ENCODE measurements at regions not wholly inside any gene's neighbourhood (a gene's known extent, or its start where the extent isn't known, plus 50 kb on each side); places are given as distances from the start of the nearest gene placed in this dataset.
"Not testable (repeated sequence)": the region's sequence is repeated elsewhere in the genome, so short reads cannot be mapped to it uniquely, and the experiment has no call there.

- ATAC-seq = no peak
- peaks cover 36 to 53% (median 42%) of the 10 kb centered on the region in 3 donors for H3K36me3 Mint-ChIP-seq
- DNase-seq = no peak
- H3K4me3 Mint-ChIP-seq = peak overlapping the region in 2 of 10 donors; percentile 0 to 4
- POLR2A ChIA-PET = no interaction called here
- no peaks in the 10 kb centered on the region for H3K27me3 Mint-ChIP-seq
- peaks cover 4 to 61% (median 30%) of the 10 kb centered on the region in 9 donors for H3K9me3 Mint-ChIP-seq
- peak overlapping the region in 2 of 10 donors; percentile 19 to 28 for H3K27ac Mint-ChIP-seq
- H3K4me1 Mint-ChIP-seq = peaks cover 40 to 70% (median 67%) of the 10 kb centered on the region in 4 donors
These were observed 361.4 kb upstream of the POU5F2 start for GRCh38 chr5:94102849-94103248.

- peaks cover 25 to 61% (median 26%) of the 10 kb centered on the region in 3 donors for H3K36me3 Mint-ChIP-seq
These were observed 356.0 kb upstream of the POU5F2 start for GRCh38 chr5:94097384-94097783.

GRCh38 chr5:94094793-94095441 is 353.5 kb upstream of the POU5F2 start:
- ATAC-seq (no peak), DNase-seq (no peak)
- no peaks in the 10 kb centered on the region for H3K27me3 Mint-ChIP-seq
- H3K4me3 Mint-ChIP-seq = no peak overlapping the region
- peaks cover 3 to 46% (median 13%) of the 10 kb centered on the region in 9 donors for H3K9me3 Mint-ChIP-seq
- H3K36me3 Mint-ChIP-seq = peaks cover 15 to 51% (median 18%) of the 10 kb centered on the region in 3 donors
- peaks cover 32 to 71% (median 48%) of the 10 kb centered on the region in 4 donors for H3K4me1 Mint-ChIP-seq
- POLR2A ChIA-PET = no interaction called here
- H3K27ac Mint-ChIP-seq = peak overlapping the region in 1 of 10 donors; percentile 15

More at GRCh38 chr5:94097384-94097783, 356.0 kb upstream of the POU5F2 start:
- Mint-ChIP-seq H3K9me3 (peaks cover 3 to 60% (median 21%) of the 10 kb centered on the region in 9 donors), H3K4me1 (peaks cover 37 to 79% (median 60%) of the 10 kb centered on the region in 4 donors), H3K4me3 (peak overlapping the region in 1 of 10 donors; percentile 1)
- H3K27ac Mint-ChIP-seq, DNase-seq, POLR2A ChIA-PET, H3K27me3 Mint-ChIP-seq, ATAC-seq: not testable (repeated sequence)

GRCh38 chr5:94093300-94093699 is 351.9 kb upstream of the POU5F2 start:
- H3K4me1 Mint-ChIP-seq = peaks cover 24 to 61% (median 39%) of the 10 kb centered on the region in 4 donors
- H3K27ac Mint-ChIP-seq = no peak overlapping the region
- POLR2A ChIA-PET = no interaction called here

GRCh38 chr5:94086635-94087034 is 345.2 kb upstream of the POU5F2 start:
- DNase-seq, H3K4me3 Mint-ChIP-seq, POLR2A ChIA-PET, ATAC-seq, H3K27me3 Mint-ChIP-seq: not testable (repeated sequence)
- Mint-ChIP-seq H3K27ac (peak overlapping the region in 1 of 10 donors; percentile 14), H3K9me3 (peaks cover 0 to 25% (median 2%) of the 10 kb centered on the region in 9 donors), H3K36me3 (peaks cover 15 to 23% (median 15%) of the 10 kb centered on the region in 3 donors), H3K4me1 (peaks cover 13 to 40% (median 27%) of the 10 kb centered on the region in 4 donors)

More at GRCh38 chr5:94093300-94093699, 351.9 kb upstream of the POU5F2 start:
- ATAC-seq = no peak
- no peak overlapping the region for H3K4me3 Mint-ChIP-seq
- H3K9me3 Mint-ChIP-seq = peaks cover 3 to 35% (median 8%) of the 10 kb centered on the region in 9 donors
- no peak for DNase-seq
- no peaks in the 10 kb centered on the region for H3K27me3 Mint-ChIP-seq
- H3K36me3 Mint-ChIP-seq = peaks cover 8 to 41% (median 10%) of the 10 kb centered on the region in 3 donors

GRCh38 chr5:94086194-94086593 is 344.8 kb upstream of the POU5F2 start:
- DNase-seq (no peak), ATAC-seq (no peak)
- Mint-ChIP-seq H3K36me3 (peaks cover 15 to 21% (median 19%) of the 10 kb centered on the region in 3 donors), H3K4me1 (peaks cover 14 to 44% (median 29%) of the 10 kb centered on the region in 4 donors), H3K4me3 (no peak overlapping the region), H3K27ac (no peak overlapping the region), H3K27me3 (no peaks in the 10 kb centered on the region), H3K9me3 (peaks cover 0 to 25% (median 2%) of the 10 kb centered on the region in 9 donors)
- POLR2A ChIA-PET = no interaction called here

- no peak overlapping the region for H3K4me3 Mint-ChIP-seq
- DNase-seq = no peak
- H3K9me3 Mint-ChIP-seq = peaks cover 0 to 25% (median 2%) of the 10 kb centered on the region in 9 donors
- peaks cover 15 to 20% (median 17%) of the 10 kb centered on the region in 3 donors for H3K36me3 Mint-ChIP-seq
- peaks cover 17 to 57% (median 41%) of the 10 kb centered on the region in 4 donors for H3K4me1 Mint-ChIP-seq
- no peaks in the 10 kb centered on the region for H3K27me3 Mint-ChIP-seq
- POLR2A ChIA-PET = no interaction called here
- no peak overlapping the region for H3K27ac Mint-ChIP-seq
- ATAC-seq = no peak
These were observed 341.0 kb upstream of the POU5F2 start for GRCh38 chr5:94082405-94082804.

- Mint-ChIP-seq H3K4me3 (no peak overlapping the region), H3K27me3 (no peaks in the 10 kb centered on the region), H3K9me3 (peaks cover 0 to 25% (median 2%) of the 10 kb centered on the region in 9 donors), H3K27ac (no peak overlapping the region), H3K36me3 (peaks cover 15 to 20% (median 19%) of the 10 kb centered on the region in 3 donors), H3K4me1 (peaks cover 17 to 66% (median 45%) of the 10 kb centered on the region in 4 donors)
- no peak for DNase-seq
- no peak for ATAC-seq
- POLR2A ChIA-PET = interaction anchor here (0.6 kb wide), 1 partner anchor 40 kb away, joined by 5 read pairs; no protein-coding TSS in a partner anchor
These were observed 339.7 kb upstream of the POU5F2 start for GRCh38 chr5:94081088-94081487.

GRCh38 chr5:94080390-94080789 is 339.0 kb upstream of the POU5F2 start:
- H3K9me3 Mint-ChIP-seq = peaks cover 0 to 18% (median 2%) of the 10 kb centered on the region in 9 donors
- no peak overlapping the region for H3K4me3 Mint-ChIP-seq
- no peak for ATAC-seq
- peaks cover 14 to 66% (median 45%) of the 10 kb centered on the region in 4 donors for H3K4me1 Mint-ChIP-seq
- no peak overlapping the region for H3K27ac Mint-ChIP-seq
- POLR2A ChIA-PET = no interaction called here
- peaks cover 8 to 18% (median 16%) of the 10 kb centered on the region in 3 donors for H3K36me3 Mint-ChIP-seq
- no peak for DNase-seq
- H3K27me3 Mint-ChIP-seq = no peaks in the 10 kb centered on the region

- DNase-seq (no peak), ATAC-seq (no peak)
- Mint-ChIP-seq H3K36me3 (peaks cover 38 to 56% (median 54%) of the 10 kb centered on the region in 3 donors), H3K4me3 (no peak overlapping the region), H3K4me1 (peaks cover 8 to 58% (median 29%) of the 10 kb centered on the region in 4 donors), H3K9me3 (peaks cover 5 to 22% (median 11%) of the 10 kb centered on the region in 9 donors), H3K27me3 (no peaks in the 10 kb centered on the region), H3K27ac (no peak overlapping the region)
- POLR2A ChIA-PET = no interaction called here
These were observed 330.7 kb upstream of the POU5F2 start for GRCh38 chr5:94072116-94072515.

GRCh38 chr5:94066437-94067207 is 325.2 kb upstream of the POU5F2 start:
- Mint-ChIP-seq H3K27me3 (no peaks in the 10 kb centered on the region), H3K4me1 (peaks cover 14 to 40% (median 30%) of the 10 kb centered on the region in 4 donors), H3K27ac (peak overlapping the region in 1 of 10 donors; percentile 24), H3K4me3 (peak overlapping the region in 1 of 10 donors; percentile 6), H3K36me3 (peaks cover 60 to 73% (median 65%) of the 10 kb centered on the region in 3 donors), H3K9me3 (peaks cover 19 to 67% (median 55%) of the 10 kb centered on the region in 9 donors)
- DNase-seq = no peak
- ATAC-seq = no peak
- POLR2A ChIA-PET = no interaction called here

GRCh38 chr5:94064025-94064424 is 322.6 kb upstream of the POU5F2 start:
- ATAC-seq (no peak), DNase-seq (no peak)
- no peak overlapping the region for H3K4me3 Mint-ChIP-seq
- peaks cover 56 to 73% (median 64%) of the 10 kb centered on the region in 3 donors for H3K36me3 Mint-ChIP-seq
- no peak overlapping the region for H3K27ac Mint-ChIP-seq
- peaks cover 14 to 30% (median 24%) of the 10 kb centered on the region in 4 donors for H3K4me1 Mint-ChIP-seq
- POLR2A ChIA-PET = no interaction called here
- H3K9me3 Mint-ChIP-seq = peaks cover 18 to 80% (median 57%) of the 10 kb centered on the region in 9 donors
- no peaks in the 10 kb centered on the region for H3K27me3 Mint-ChIP-seq
